GM23338 (cell line): ENCODE measurements at regions not wholly inside any gene's neighbourhood (a gene's known extent, or its start where the extent isn't known, plus 50 kb on each side); places are given as distances from the start of the nearest gene placed in this dataset.

ENCODE experiments used
- ATAC-seq: fragments of 200-7000 bp; cut with Tn5 transposase; 3 replicates; pipeline ENCODE4 v1.9.1; 2020
- DNase-seq: peaks from one replicate; pipeline ENCODE4 v3.0.0-alpha.2; 2015; ENCODE audit warnings: low spot score
- H2AFZ ChIP-seq: fragments of 200-600 bp; sonication (generic); 2 replicates; pipeline ENCODE4 v1.8.0; 2016; ENCODE audit warnings: antibody characterized with exemption, mild to moderate bottlenecking, moderate library complexity
- H3F3A ChIP-seq: fragments of 200-600 bp; sonication (generic); replicated peaks from 2 replicates; pipeline ENCODE4 v1.8.0; 2017; ENCODE audit warnings: antibody characterized with exemption, mixed run types, low read depth
- H3K27ac ChIP-seq: fragments of 200-600 bp; sonication (generic); 2 replicates; pipeline ENCODE4 v1.6.1; 2016; ENCODE audit warnings: low read depth
- H3K27me3 ChIP-seq: fragments of 200-600 bp; sonication (generic); 2 replicates; pipeline ENCODE4 v1.8.0; 2016; ENCODE audit warnings: mild to moderate bottlenecking, mixed run types, moderate library complexity; ENCODE audit not compliant: insufficient read depth
- H3K36me3 ChIP-seq: fragments of 200-600 bp; sonication (generic); 2 replicates; pipeline ENCODE4 v1.8.0; 2016; ENCODE audit warnings: mild to moderate bottlenecking; ENCODE audit not compliant: insufficient read depth
- H3K4me1 ChIP-seq: fragments of 200-600 bp; sonication (generic); 2 replicates; pipeline ENCODE4 v1.8.0; 2016; ENCODE audit warnings: mild to moderate bottlenecking, moderate library complexity; ENCODE audit not compliant: insufficient read depth
- H3K4me2 ChIP-seq: fragments of 200-600 bp; sonication (generic); 2 replicates; pipeline ENCODE4 v1.7.1; 2017; ENCODE audit warnings: mixed run types
- H3K4me3 ChIP-seq: fragments of 200-600 bp; sonication (generic); 2 replicates; pipeline ENCODE4 v1.6.1; 2016; ENCODE audit warnings: mixed run types
- H3K79me2 ChIP-seq: fragments of 200-600 bp; sonication (generic); replicated peaks from 2 replicates; pipeline ENCODE4 v1.8.0; 2017; ENCODE audit warnings: mild to moderate bottlenecking; ENCODE audit not compliant: insufficient read depth
- H3K9me2 ChIP-seq: fragments of 200-600 bp; sonication (generic); 2 replicates; pipeline ENCODE4 v1.8.0; 2017; ENCODE audit not compliant: insufficient read depth
- H4K20me1 ChIP-seq: fragments of 200-600 bp; sonication (generic); replicated peaks from 2 replicates; pipeline ENCODE4 v1.8.0; 2017; ENCODE audit warnings: mild to moderate bottlenecking; ENCODE audit not compliant: insufficient read depth
- H3K27ac Mint-ChIP-seq: 2 replicates; pipeline ENCODE4 v1.8.0; 2020; ENCODE audit warnings: inconsistent platforms, mild to moderate bottlenecking, moderate library complexity, mixed read lengths
- H3K27me3 Mint-ChIP-seq: 3 replicates; pipeline ENCODE4 v1.8.0; 2022; ENCODE audit warnings: low read depth, mild to moderate bottlenecking, moderate library complexity, mixed read lengths, inconsistent platforms; ENCODE audit not compliant: insufficient read depth, poor library complexity
- H3K36me3 Mint-ChIP-seq: 3 replicates; pipeline ENCODE4 v1.8.0; 2021; ENCODE audit warnings: low read depth, mild to moderate bottlenecking, inconsistent platforms, moderate library complexity, mixed read lengths
- H3K4me1 Mint-ChIP-seq: 3 replicates; pipeline ENCODE4 v1.8.0; 2020; ENCODE audit warnings: mild to moderate bottlenecking, inconsistent platforms, mixed read lengths
- H3K4me3 Mint-ChIP-seq: 3 replicates; pipeline ENCODE4 v1.8.0; 2021; ENCODE audit warnings: moderate library complexity, mild to moderate bottlenecking, inconsistent platforms, mixed read lengths
- H3K9me3 Mint-ChIP-seq: 3 replicates; pipeline ENCODE4 v1.8.0; 2020; ENCODE audit warnings: moderate library complexity, mild to moderate bottlenecking, inconsistent platforms, mixed read lengths
- CREB1 ChIP-seq: fragments of 250-450 bp; sonication (Bioruptor Pico); IDR thresholded peaks from 2 replicates; pipeline ENCODE4 v1.5.0; 2020; ENCODE audit warnings: low read depth, mild to moderate bottlenecking, moderate library complexity
- CTCF ChIP-seq, 2 experiments: fragments of 200-600 bp in 1 of 2; sonication (generic) in 1 of 2; conservative IDR thresholded peaks; 2 replicates each; pipeline versions ENCODE4 v1.5.1 to v1.6.1; 2016 to 2017; ENCODE audit warnings: antibody characterized with exemption in 2 of 2, low read depth in 2 of 2, mild to moderate bottlenecking in 2 of 2, moderate library complexity in 1 of 2
- ETS1 ChIP-seq: IDR thresholded peaks from 2 replicates; pipeline ENCODE4 v1.6.1; 2016; ENCODE audit warnings: antibody characterized with exemption
- EZH2 ChIP-seq: fragments of 200-600 bp; sonication (generic); IDR thresholded peaks from one replicate; pipeline ENCODE4 v1.8.0; 2017; ENCODE audit warnings: antibody characterized with exemption, mild to moderate bottlenecking, low read depth; ENCODE audit not compliant: unreplicated experiment
- EZH2phosphoT487 ChIP-seq: fragments of 200-600 bp; sonication (generic); IDR thresholded peaks from one replicate; pipeline ENCODE4 v1.8.1; 2018; ENCODE audit warnings: antibody characterized with exemption; ENCODE audit not compliant: unreplicated experiment
- JUNB ChIP-seq: IDR thresholded peaks from one replicate; pipeline ENCODE4 v1.6.1; 2016; ENCODE audit warnings: antibody characterized with exemption; ENCODE audit not compliant: unreplicated experiment
- NANOG ChIP-seq: IDR thresholded peaks from 2 replicates; pipeline ENCODE4 v1.6.1; 2016; ENCODE audit warnings: antibody characterized with exemption, borderline replicate concordance
- POLR2AphosphoS5 ChIP-seq: IDR thresholded peaks from 2 replicates; pipeline ENCODE4 v1.6.1; 2016; ENCODE audit warnings: antibody characterized with exemption, low read depth
- REST ChIP-seq: IDR thresholded peaks from one replicate; pipeline ENCODE4 v1.6.1; 2018; ENCODE audit warnings: antibody characterized with exemption; ENCODE audit not compliant: unreplicated experiment
- STAT1 ChIP-seq: IDR thresholded peaks from one replicate; pipeline ENCODE4 v1.6.1; 2016; ENCODE audit warnings: antibody characterized with exemption; ENCODE audit not compliant: unreplicated experiment
- ZNF114 ChIP-seq: fragments of 250-450 bp; sonication (Bioruptor Pico); IDR thresholded peaks from 2 replicates; pipeline ENCODE4 v1.5.0; 2020; ENCODE audit warnings: mild to moderate bottlenecking, moderate library complexity
- ZNF331 ChIP-seq: fragments of 250-450 bp; sonication (Bioruptor Pico); IDR thresholded peaks from 2 replicates; pipeline ENCODE4 v1.5.0; 2020; ENCODE audit warnings: low read depth, mild to moderate bottlenecking, moderate library complexity

- TF ChIP-seq ZNF331 (CRISPR knock-in tag) (no peak), ZNF114 (CRISPR knock-in tag) (no peak), REST (no peak), NANOG (no peak), CTCF (conservative IDR thresholded peaks at IDR 0.05; ENCODE audit: low read depth in 2 of 2) (no peak)
Measured at GRCh38 chr2:60282886-60283285, 270.6 kb downstream of the BCL11A start (continued).

GRCh38 chr2:60281730-60282129 lies 271.7 kb downstream of the BCL11A start:
- H3F3A ChIP-seq: no peaks in the 10 kb centered on the region
- no peak for DNase-seq
- Mint-ChIP-seq H3K27me3 (peaks cover 2% of the 10 kb centered on the region), H3K9me3 (no peaks in the 10 kb centered on the region), H3K4me1 (peaks cover 17% of the 10 kb centered on the region), H3K4me3 (no peak overlapping the region), H3K36me3 (no peaks in the 10 kb centered on the region), H3K27ac (no peak overlapping the region)
- H3K79me2 ChIP-seq: no peaks in the 10 kb centered on the region
- no peaks in the 10 kb centered on the region for H3K9me2 ChIP-seq
- H2AFZ ChIP-seq: no peak overlapping the region
- ATAC-seq: no peak
- H3K36me3 ChIP-seq: no peaks in the 10 kb centered on the region
- no peak overlapping the region for H3K27ac ChIP-seq
- H3K27me3 ChIP-seq: no peaks in the 10 kb centered on the region
- no peaks in the 10 kb centered on the region for H4K20me1 ChIP-seq
- H3K4me1 ChIP-seq: no peaks in the 10 kb centered on the region; the same call in 1 of the 2 replicates
- H3K4me2 ChIP-seq: no peak overlapping the region
- no peak overlapping the region for H3K4me3 ChIP-seq
- TF ChIP-seq CREB1 (CRISPR knock-in tag) (no peak), JUNB (no peak), REST (no peak), ZNF331 (CRISPR knock-in tag) (no peak), POLR2AphosphoS5 (no peak), EZH2phosphoT487 (no peak), ZNF114 (CRISPR knock-in tag) (no peak), CTCF (conservative IDR thresholded peaks at IDR 0.05; ENCODE audit: low read depth in 2 of 2) (no peak), EZH2 (no peak), NANOG (no peak), STAT1 (no peak), ETS1 (no peak)
